ENCODE measurements at regions not wholly inside any gene's neighbourhood (a gene's known extent, or its start where the extent isn't known, plus 50 kb on each side); places are given as distances from the start of the nearest gene placed in this dataset.

DNA sequence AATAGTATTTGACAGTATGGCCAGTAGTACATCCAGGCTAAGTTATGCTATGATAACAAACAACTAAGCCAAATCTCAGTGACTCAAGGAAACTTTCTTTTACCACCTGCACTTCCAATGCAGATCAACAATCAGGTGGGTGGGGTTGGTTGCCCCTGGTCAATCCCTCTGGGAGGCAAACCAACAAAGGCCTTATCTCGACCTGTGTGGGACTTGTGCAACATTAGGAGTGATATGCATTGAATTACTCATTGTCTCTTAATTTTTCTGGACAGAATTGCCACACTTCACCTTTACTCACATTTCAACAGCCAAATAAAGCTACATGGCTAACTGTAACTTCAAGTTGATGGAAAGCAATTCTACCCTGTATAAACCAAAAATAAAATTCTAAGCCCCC lies 1049.3 kb upstream of the CDH2 start:
- CTCF ChIA-PET, result no interaction called here

GRCh38 chr18:29225351-29225750 lies 1048.4 kb upstream of the CDH2 start:
- Histone ChIP-seq H3K36me3 (ENCODE audit: control insufficient read depth, insufficient read depth, low read length) (no peaks in the 10 kb centered on the region), H3K4me3 (ENCODE audit: low read depth in 2 of 2, low read length in 2 of 2) (no peak overlapping the region), H3K4me1 (ENCODE audit: control insufficient read depth, insufficient read depth, low read length) (no peaks in the 10 kb centered on the region), H3K9me3 (ENCODE audit: control insufficient read depth, insufficient read depth, low read depth, low read length) (no peaks in the 10 kb centered on the region), H3K27ac (ENCODE audit: low read length) (no peak overlapping the region), H3K27me3 (ENCODE audit: control insufficient read depth, insufficient read depth, low read length) (no peaks in the 10 kb centered on the region)
- intact Hi-C loops (cut with micrococcal nuclease; ENCODE audit: unreplicated experiment) (no loop called here), in situ Hi-C loops (cut with HindIII; ENCODE audit: low pct_unique_long_range_greater_than_20kb, low sequenced_read_pairs) (no loop called here)
- no peak for ATAC-seq
- no TSS peak for BruUV-seq (replicated peaks)
- no peak for TF ChIP-seq CTCF (IDR thresholded peaks at IDR 0.05)
- no peak for TF ChIP-seq TCF7L2 (IDR thresholded peaks at IDR 0.05; ENCODE audit: low read depth, low read length)
- no peak for TF ChIP-seq SIN3A (IDR thresholded peaks at IDR 0.05; ENCODE audit: borderline replicate concordance, insufficient read depth, low read depth, low read length)
- no peak for TF ChIP-seq REST (IDR thresholded peaks at IDR 0.05; ENCODE audit: insufficient read depth in 1 of 2, low read depth in 2 of 2, low read length in 1 of 2)
- TF ChIP-seq POLR2AphosphoS5 (IDR thresholded peaks at IDR 0.05; ENCODE audit: low read depth, low read length), result no peak
- DNase-seq (ENCODE audit: low read depth, low spot score), result no peak
- ChIA-PET POLR2A (no interaction called here), CTCF (no interaction called here)

More for the DNA sequence above, 1049.3 kb upstream of the CDH2 start:
- BruUV-seq (replicated peaks), result no TSS peak
- H3K27ac ChIP-seq (ENCODE audit: low read length), result no peak overlapping the region
- TF ChIP-seq CTCF (IDR thresholded peaks at IDR 0.05) (no peak), SIN3A (IDR thresholded peaks at IDR 0.05; ENCODE audit: borderline replicate concordance, insufficient read depth, low read depth, low read length) (no peak), POLR2AphosphoS5 (IDR thresholded peaks at IDR 0.05; ENCODE audit: low read depth, low read length) (no peak), TCF7L2 (IDR thresholded peaks at IDR 0.05; ENCODE audit: low read depth, low read length) (no peak), REST (IDR thresholded peaks at IDR 0.05; ENCODE audit: insufficient read depth in 1 of 2, low read depth in 2 of 2, low read length in 1 of 2) (no peak)
- no peak overlapping the region for H3K4me3 ChIP-seq (ENCODE audit: low read depth in 2 of 2, low read length in 2 of 2)
- in situ Hi-C loops (cut with HindIII; ENCODE audit: low pct_unique_long_range_greater_than_20kb, low sequenced_read_pairs), result no loop called here
- H3K27me3 ChIP-seq (ENCODE audit: control insufficient read depth, insufficient read depth, low read length), result no peaks in the 10 kb centered on the region
- no peaks in the 10 kb centered on the region for H3K9me3 ChIP-seq (ENCODE audit: control insufficient read depth, insufficient read depth, low read depth, low read length)
- ATAC-seq, result no peak
- POLR2A ChIA-PET, result no interaction called here
- intact Hi-C loops (cut with micrococcal nuclease; ENCODE audit: unreplicated experiment), result no loop called here
- no peaks in the 10 kb centered on the region for H3K4me1 ChIP-seq (ENCODE audit: control insufficient read depth, insufficient read depth, low read length)
- no peaks in the 10 kb centered on the region for H3K36me3 ChIP-seq (ENCODE audit: control insufficient read depth, insufficient read depth, low read length)
- DNase-seq (ENCODE audit: low read depth, low spot score), result no peak

Measured in Panc1 (cell line).